HCT116 (cell line): ENCODE measurements at regions not wholly inside any gene's neighbourhood (a gene's known extent, or its start where the extent isn't known, plus 50 kb on each side); places are given as distances from the start of the nearest gene placed in this dataset.

Experiments used
- ATAC-seq: fragments of 200-7000 bp; cut with Tn5 transposase; 2 replicates; pipeline ENCODE4 v1.9.1; 2020; ENCODE audit warnings: mild to moderate bottlenecking, moderate library complexity
- BruUV-seq: library from RNA; stranded (reverse); fragments of 400-500 nt; replicated peaks from 2 replicates; lab custom pipeline; 2021; lab: Mats Ljungman, UMichigan
- CTCF ChIA-PET: fragments of 300-600 bp; sonication (Branson Sonifier 250); formaldehyde crosslinking; loops from one replicate; lab custom pipeline; 2021; ENCODE audit warnings: antibody characterized with exemption; lab: Charles Lee
- POLR2A ChIA-PET: fragments of 300-600, 350-600 bp; sonication (Branson Sonifier 250); formaldehyde crosslinking; loops from one replicate; lab custom pipeline; 2021; ENCODE audit warnings: antibody characterized with exemption; lab: Charles Lee
- RAD21 ChIA-PET, 2 experiments: fragments of 300-600 bp; sonication (Branson Sonifier 250); formaldehyde crosslinking; loops; one replicate each; lab custom pipeline; 2023; ENCODE audit warnings: low total read pairs in 2 of 2; ENCODE audit not compliant: uncharacterized antibody in 2 of 2, unreplicated experiment in 2 of 2, low non-redundant PET in 1 of 2; lab: Charles Lee
- DNase-seq: peaks from one replicate; pipeline ENCODE4 v3.0.0-alpha.2; 2010; ENCODE audit warnings: low read depth, low spot score
- H2AFZ ChIP-seq: fragments of 200-600 bp; shearing (Covaris generic), sonication (generic); 2 replicates; pipeline ENCODE4 v1.6.1; 2017; ENCODE audit warnings: low read depth, mixed run types, mixed read lengths, antibody characterized with exemption, low read length; ENCODE audit not compliant: poor library complexity, severe bottlenecking
- H3K27ac ChIP-seq: 2 replicates; pipeline ENCODE4 v1.5.1; 2012; ENCODE audit warnings: low read depth, low read length
- H3K27me3 ChIP-seq: fragments of 200-600 bp; sonication (generic); 2 replicates; pipeline ENCODE4 v1.6.1; 2016; ENCODE audit warnings: mixed run types, low read length, mixed read lengths; ENCODE audit not compliant: insufficient read depth
- H3K36me3 ChIP-seq, 2 experiments: fragments of 200-500 bp in 1 of 2; fragments of 200-600 bp in 1 of 2; sonication (Bioruptor generic) in 1 of 2; sonication (generic) in 1 of 2; 2 replicates each; pipeline versions ENCODE4 v1.5.1 to v1.6.1; 2014 to 2016; ENCODE audit warnings: low read length in 2 of 2, inconsistent platforms in 1 of 2, mixed read lengths in 1 of 2, mixed run types in 1 of 2; ENCODE audit not compliant: insufficient read depth in 2 of 2, control insufficient read depth in 1 of 2
- H3K4me1 ChIP-seq, 2 experiments: fragments of 200-600 bp in 1 of 2; sonication (generic) in 1 of 2; 2 replicates each; pipeline versions ENCODE4 v1.5.1 to v1.6.1; 2012 to 2017; ENCODE audit warnings: low read length in 2 of 2, inconsistent platforms in 1 of 2, mild to moderate bottlenecking in 1 of 2, mixed read lengths in 1 of 2, mixed run types in 1 of 2, moderate library complexity in 1 of 2; ENCODE audit not compliant: insufficient read depth in 2 of 2, control insufficient read depth in 1 of 2
- H3K4me2 ChIP-seq: fragments of 200-600 bp; sonication (generic); 2 replicates; pipeline ENCODE4 v1.6.1; 2017; ENCODE audit warnings: mixed run types, low read length, mixed read lengths
- H3K4me3 ChIP-seq, 2 experiments: fragments of 200-600 bp in 1 of 2; sonication (generic) in 1 of 2; replicated peaks in 1 of 2; 2 replicates each; pipeline ENCODE4 v1.5.1; 2011 to 2016; ENCODE audit warnings: low read length in 2 of 2, control low read depth in 1 of 2, low read depth in 1 of 2, mild to moderate bottlenecking in 1 of 2, mixed read lengths in 1 of 2, mixed run types in 1 of 2
- H3K79me2 ChIP-seq: fragments of 200-600 bp; sonication (generic); 2 replicates; pipeline ENCODE4 v1.6.1; 2017; ENCODE audit warnings: mild to moderate bottlenecking, mixed run types, low read length, moderate library complexity, mixed read lengths; ENCODE audit not compliant: insufficient read depth
- H3K9ac ChIP-seq: fragments of 200-600 bp; sonication (generic); 2 replicates; pipeline ENCODE4 v1.6.1; 2016; ENCODE audit warnings: low read length, mixed read lengths
- H3K9me2 ChIP-seq: fragments of 200-600 bp; sonication (generic), shearing (Covaris generic); 2 replicates; pipeline ENCODE4 v1.6.1; 2017; ENCODE audit warnings: mixed run types, mild to moderate bottlenecking, moderate library complexity; ENCODE audit not compliant: insufficient read depth
- H3K9me3 ChIP-seq, 2 experiments: fragments of 200-500 bp in 1 of 2; fragments of 200-600 bp in 1 of 2; sonication (Bioruptor generic) in 1 of 2; sonication (generic) in 1 of 2; 2 replicates each; pipeline ENCODE4 v1.6.1; 2014 to 2017; ENCODE audit warnings: low read length in 2 of 2, mixed read lengths in 2 of 2, inconsistent platforms in 1 of 2, low read depth in 1 of 2, mild to moderate bottlenecking in 1 of 2, mixed run types in 1 of 2, moderate library complexity in 1 of 2; ENCODE audit not compliant: control insufficient read depth in 1 of 2, insufficient read depth in 1 of 2
- H4K20me1 ChIP-seq: fragments of 200-600 bp; sonication (generic), shearing (Covaris generic); 2 replicates; pipeline ENCODE4 v1.6.1; 2017; ENCODE audit warnings: mixed run types, mild to moderate bottlenecking, moderate library complexity; ENCODE audit not compliant: insufficient read depth
- CBX3 ChIP-seq: IDR thresholded peaks from 2 replicates; pipeline ENCODE4 v1.6.1; 2012; ENCODE audit warnings: low read depth
- CEBPB ChIP-seq: IDR thresholded peaks from 2 replicates; pipeline ENCODE4 v1.6.1; 2012; ENCODE audit warnings: low read depth
- EGR1 ChIP-seq: IDR thresholded peaks from 2 replicates; pipeline ENCODE4 v1.6.1; 2012; ENCODE audit warnings: low read depth
- ELF1 ChIP-seq: IDR thresholded peaks from 2 replicates; pipeline ENCODE4 v1.6.1; 2012; ENCODE audit warnings: low read depth, borderline replicate concordance
- EZH2 ChIP-seq: fragments of 200-600 bp; sonication (generic); IDR thresholded peaks from 2 replicates; pipeline ENCODE4 v1.6.1; 2017; ENCODE audit warnings: antibody characterized with exemption, mixed run types
- FOSL1 ChIP-seq: IDR thresholded peaks from 2 replicates; pipeline ENCODE4 v1.6.1; 2012; ENCODE audit warnings: low read depth
- JUND ChIP-seq: IDR thresholded peaks from 2 replicates; pipeline ENCODE4 v1.6.1; 2012
- POLR2AphosphoS5 ChIP-seq: IDR thresholded peaks from 2 replicates; pipeline ENCODE4 v1.6.1; 2011; ENCODE audit warnings: mild to moderate bottlenecking, low read depth, low read length, moderate library complexity
- RAD21 ChIP-seq: IDR thresholded peaks from 2 replicates; pipeline ENCODE4 v1.6.1; 2012; ENCODE audit warnings: low read depth, mild to moderate bottlenecking
- SIN3A ChIP-seq: IDR thresholded peaks from 2 replicates; pipeline ENCODE4 v1.6.1; 2012; ENCODE audit warnings: low read depth
- SP1 ChIP-seq: IDR thresholded peaks from 2 replicates; pipeline ENCODE4 v1.6.1; 2012; ENCODE audit warnings: low read depth
- YY1 ChIP-seq: IDR thresholded peaks from 2 replicates; pipeline ENCODE4 v1.6.1; 2011; ENCODE audit warnings: low read length, low read depth, moderate library complexity, mild to moderate bottlenecking; ENCODE audit not compliant: insufficient replicate concordance; ENCODE audit errors: extremely low read depth
- ZNF274 ChIP-seq: fragments of 200-500 bp; sonication (Bioruptor generic); IDR thresholded peaks from 2 replicates; pipeline ENCODE4 v1.6.1; 2014; ENCODE audit warnings: mild to moderate bottlenecking, low read depth, low read length, inconsistent platforms
- intact Hi-C: fragments of 100-400 bp; cut with micrococcal nuclease; formaldehyde crosslinking; loops from 2 replicates; pipeline ENCODE4 v1.10.0; 2022
- TF ChIP-seq, protein P1 (sequence below): IDR thresholded peaks from 2 replicates; pipeline ENCODE4 v1.6.1; 2012

GRCh38 chr4:185867770-185868169 is 55.8 kb upstream of the SORBS2 start:
- Histone ChIP-seq H3K27me3 (no peaks in the 10 kb centered on the region), H2AFZ (no peak overlapping the region), H3K9ac (no peak overlapping the region), H3K4me2 (no peak overlapping the region), H3K4me3 (no peak overlapping the region), H3K9me2 (no peaks in the 10 kb centered on the region), H4K20me1 (no peaks in the 10 kb centered on the region), H3K36me3 (no peaks in the 10 kb centered on the region), H3K27ac (no peak overlapping the region), H3K4me1 (peaks cover 0 to 5% of the 10 kb centered on the region in 2 experiments; a peak in 1 of 4 replicates), H3K9me3 (no peaks in the 10 kb centered on the region), H3K79me2 (no peaks in the 10 kb centered on the region)
- ATAC-seq (no peak), DNase-seq (no peak)
- no TSS peak for BruUV-seq
- CTCF ChIA-PET = no interaction called here
- POLR2A ChIA-PET = no interaction called here
- TF ChIP-seq SP1 (no peak), RAD21 (no peak; the same call in 1 of the 2 replicates), ZNF274 (no peak), FOSL1 (no peak), EZH2 (no peak), CBX3 (no peak), SIN3A (no peak), YY1 (no peak), CEBPB (no peak)
- intact Hi-C loops = no loop called here
- RAD21 ChIA-PET = no interaction called here

DNA sequence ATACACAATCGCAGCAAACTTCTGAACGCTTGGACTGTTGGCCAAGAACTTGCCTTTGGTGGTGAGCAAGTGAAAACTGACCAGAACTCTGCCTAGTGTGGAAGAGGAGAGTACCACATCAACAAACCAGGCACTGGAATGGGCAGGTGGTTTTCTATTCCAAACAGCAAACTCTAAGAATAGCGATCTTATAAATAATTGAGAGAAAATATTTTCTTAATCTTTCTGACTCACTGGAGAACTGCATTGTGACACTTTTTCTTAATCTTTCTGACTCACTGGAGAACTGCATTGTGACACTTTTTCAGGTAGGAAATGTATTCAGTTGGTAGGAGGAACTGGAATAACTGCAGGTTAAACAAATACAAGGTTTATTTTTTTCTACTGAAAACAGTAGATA is 57.0 kb upstream of the SORBS2 start:
- ATAC-seq (no peak), DNase-seq (no peak)
- no peak overlapping the region for H2AFZ ChIP-seq
- H3K79me2 ChIP-seq = no peaks in the 10 kb centered on the region
- ChIA-PET CTCF (no interaction called here), POLR2A (no interaction called here), RAD21 (no interaction called here)
- no TSS peak for BruUV-seq
- H4K20me1 ChIP-seq = no peaks in the 10 kb centered on the region
- intact Hi-C loops = no loop called here
- H3K4me1 ChIP-seq = peaks cover 0 to 5% of the 10 kb centered on the region in 2 experiments; a peak in 1 of 4 replicates
- H3K9me3 ChIP-seq = no peaks in the 10 kb centered on the region
- no peak overlapping the region for H3K4me2 ChIP-seq
- H3K27me3 ChIP-seq = no peaks in the 10 kb centered on the region
- H3K27ac ChIP-seq = no peak overlapping the region
- TF ChIP-seq EZH2 (no peak), RAD21 (no peak), FOSL1 (no peak), ELF1 (no peak), CBX3 (no peak), YY1 (no peak), POLR2AphosphoS5 (no peak), EGR1 (no peak), ZNF274 (no peak), SP1 (no peak), JUND (no peak)
- TF ChIP-seq, protein P1, sequence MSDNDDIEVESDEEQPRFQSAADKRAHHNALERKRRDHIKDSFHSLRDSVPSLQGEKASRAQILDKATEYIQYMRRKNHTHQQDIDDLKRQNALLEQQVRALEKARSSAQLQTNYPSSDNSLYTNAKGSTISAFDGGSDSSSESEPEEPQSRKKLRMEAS = no peak
- H3K9ac ChIP-seq = no peak overlapping the region
- H3K4me3 ChIP-seq = no peak overlapping the region
- no peaks in the 10 kb centered on the region for H3K9me2 ChIP-seq
- no peaks in the 10 kb centered on the region for H3K36me3 ChIP-seq
